Osteocyte (in vitro differentiated cells): ENCODE measurements at regions not wholly inside any gene's neighbourhood (a gene's known extent, or its start where the extent isn't known, plus 50 kb on each side); places are given as distances from the start of the nearest gene placed in this dataset.

ENCODE experiments used
- DNase-seq: peaks from one replicate; pipeline ENCODE4 v3.0.0; 2021; ENCODE audit warnings: mixed read lengths; ENCODE audit not compliant: unreplicated experiment; ENCODE audit errors: extremely low spot score
- H3K27ac Mint-ChIP-seq: one replicate; pipeline ENCODE4 v1.8.0; 2021; ENCODE audit warnings: mild to moderate bottlenecking, mixed read lengths; ENCODE audit not compliant: unreplicated experiment
- H3K27me3 Mint-ChIP-seq: one replicate; pipeline ENCODE4 v1.8.0; 2021; ENCODE audit warnings: mixed read lengths; ENCODE audit not compliant: unreplicated experiment
- H3K36me3 Mint-ChIP-seq: one replicate; pipeline ENCODE4 v1.8.0; 2021; ENCODE audit warnings: mixed read lengths; ENCODE audit not compliant: unreplicated experiment
- H3K4me1 Mint-ChIP-seq: one replicate; pipeline ENCODE4 v1.8.0; 2021; ENCODE audit warnings: mixed read lengths; ENCODE audit not compliant: unreplicated experiment
- H3K4me3 Mint-ChIP-seq: one replicate; pipeline ENCODE4 v1.8.0; 2021; ENCODE audit warnings: mild to moderate bottlenecking, moderate library complexity, mixed read lengths; ENCODE audit not compliant: unreplicated experiment
- H3K9me3 Mint-ChIP-seq: one replicate; pipeline ENCODE4 v1.8.0; 2021; ENCODE audit warnings: mixed read lengths; ENCODE audit not compliant: unreplicated experiment
- CTCF ChIP-seq: fragments of 200-600 bp; sonication (generic); IDR thresholded peaks from 2 replicates; pipeline ENCODE4 v1.5.0; 2021; ENCODE audit warnings: antibody characterized with exemption, mild to moderate bottlenecking, moderate library complexity

- H3K27ac Mint-ChIP-seq, result no peak overlapping the region
- no peaks in the 10 kb centered on the region for H3K9me3 Mint-ChIP-seq
- H3K27me3 Mint-ChIP-seq, result peaks cover 39% of the 10 kb centered on the region
- no peaks in the 10 kb centered on the region for H3K36me3 Mint-ChIP-seq
- H3K4me1 Mint-ChIP-seq, result peaks cover 2% of the 10 kb centered on the region
- no peak overlapping the region for H3K4me3 Mint-ChIP-seq
- DNase-seq, result no peak
- TF ChIP-seq CTCF, result no peak
Measured at GRCh38 chr12:3366451-3367110, 124.4 kb upstream of the PRMT8 start.

GRCh38 chr12:3367750-3368444 is 123.1 kb upstream of the PRMT8 start:
- no peak for TF ChIP-seq CTCF
- Mint-ChIP-seq H3K4me3 (no peak overlapping the region), H3K27me3 (peaks cover 43% of the 10 kb centered on the region), H3K36me3 (no peaks in the 10 kb centered on the region), H3K4me1 (peaks cover 2% of the 10 kb centered on the region), H3K9me3 (no peaks in the 10 kb centered on the region), H3K27ac (no peak overlapping the region)
- no peak for DNase-seq

GRCh38 chr12:3371018-3371417 is 120.0 kb upstream of the PRMT8 start:
- Mint-ChIP-seq H3K36me3 (no peaks in the 10 kb centered on the region), H3K27ac (no peak overlapping the region), H3K27me3 (peaks cover 27% of the 10 kb centered on the region), H3K4me1 (no peaks in the 10 kb centered on the region), H3K9me3 (no peaks in the 10 kb centered on the region), H3K4me3 (no peak overlapping the region)
- no peak for TF ChIP-seq CTCF
- DNase-seq, result no peak

- Mint-ChIP-seq H3K4me3 (no peak overlapping the region), H3K9me3 (no peaks in the 10 kb centered on the region), H3K27me3 (peaks cover 31% of the 10 kb centered on the region), H3K27ac (no peak overlapping the region), H3K36me3 (no peaks in the 10 kb centered on the region), H3K4me1 (peaks cover under 1% of the 10 kb centered on the region)
- TF ChIP-seq CTCF, result no peak
- no peak for DNase-seq
Measured at GRCh38 chr12:3375326-3375725, 115.7 kb upstream of the PRMT8 start.

GRCh38 chr12:3376779-3377455 is 114.1 kb upstream of the PRMT8 start:
- Mint-ChIP-seq H3K36me3 (no peaks in the 10 kb centered on the region), H3K27ac (no peak overlapping the region), H3K9me3 (no peaks in the 10 kb centered on the region), H3K4me3 (no peak overlapping the region), H3K4me1 (peaks cover 4% of the 10 kb centered on the region), H3K27me3 (peaks cover 35% of the 10 kb centered on the region)
- TF ChIP-seq CTCF, result no peak
- DNase-seq, result no peak
